T1000 (cell line): ENCODE measurements at regions not wholly inside any gene's neighbourhood (a gene's known extent, or its start where the extent isn't known, plus 50 kb on each side); places are given as distances from the start of the nearest gene placed in this dataset.

ENCODE experiments used
- DNase-seq: peaks from one replicate; lab custom pipeline; 2025; ENCODE audit warnings: mixed read lengths; lab: John Stamatoyannopoulos, UW

DNA sequence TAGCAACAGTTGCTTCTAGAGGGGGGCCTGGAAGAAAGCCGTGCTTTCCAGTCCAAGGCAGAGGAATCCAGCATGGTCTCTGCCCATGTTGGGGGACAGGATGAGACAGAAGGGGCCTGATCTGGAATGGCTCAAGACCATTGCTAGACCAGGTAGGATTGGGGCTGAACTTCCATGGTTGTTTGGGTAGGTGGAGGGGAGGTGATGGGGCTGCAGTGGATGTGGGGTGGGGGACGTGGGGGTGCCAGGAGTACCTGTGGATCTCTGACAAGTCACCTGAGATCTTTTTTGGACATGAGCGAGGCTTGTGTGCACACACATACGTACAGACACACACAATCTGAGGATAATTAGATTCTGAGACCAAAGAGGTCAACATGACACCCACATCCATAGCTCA lies 228.7 kb upstream of the SKOR2 start:
- DNase-seq: no peak

DNA sequence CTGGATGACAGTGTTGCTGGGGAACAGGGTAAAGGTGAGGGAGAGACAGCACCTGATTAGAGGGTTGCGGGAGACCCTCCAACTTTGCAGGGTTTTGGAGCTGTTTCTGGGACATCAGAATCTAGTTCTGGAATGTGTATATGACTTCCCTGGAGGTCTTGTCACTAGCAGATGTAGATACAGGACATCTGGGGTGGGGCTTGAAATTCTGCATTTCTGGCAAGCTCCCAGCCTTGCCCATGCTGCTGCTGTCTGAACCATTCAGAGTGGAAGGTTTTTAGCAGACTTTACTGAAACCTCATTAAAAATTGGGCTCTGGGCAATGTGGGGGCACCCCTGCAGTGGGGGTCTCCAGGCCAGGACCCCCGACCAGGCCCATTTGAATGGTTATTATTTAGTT lies 220.3 kb upstream of the SKOR2 start:
- no peak for DNase-seq

DNA sequence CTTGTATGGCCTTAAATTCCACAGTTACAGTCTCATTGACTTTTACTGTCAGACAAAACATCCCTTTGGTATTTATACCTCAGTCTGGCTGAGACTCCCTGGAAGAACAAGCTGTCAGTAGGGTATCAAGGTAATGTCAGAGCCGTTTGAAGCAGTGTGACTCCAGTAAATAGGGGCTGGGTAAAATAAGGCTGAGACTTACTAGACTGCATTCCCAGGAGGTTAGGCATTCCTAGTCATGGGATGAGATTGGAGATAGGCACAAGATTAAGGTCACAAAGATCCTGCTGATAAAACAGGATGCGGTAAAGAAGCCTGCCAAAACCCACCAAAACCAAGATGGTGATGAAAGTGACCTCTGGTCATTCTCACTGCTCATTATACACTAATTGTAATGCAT lies 219.5 kb upstream of the SKOR2 start:
- DNase-seq: no peak

DNA sequence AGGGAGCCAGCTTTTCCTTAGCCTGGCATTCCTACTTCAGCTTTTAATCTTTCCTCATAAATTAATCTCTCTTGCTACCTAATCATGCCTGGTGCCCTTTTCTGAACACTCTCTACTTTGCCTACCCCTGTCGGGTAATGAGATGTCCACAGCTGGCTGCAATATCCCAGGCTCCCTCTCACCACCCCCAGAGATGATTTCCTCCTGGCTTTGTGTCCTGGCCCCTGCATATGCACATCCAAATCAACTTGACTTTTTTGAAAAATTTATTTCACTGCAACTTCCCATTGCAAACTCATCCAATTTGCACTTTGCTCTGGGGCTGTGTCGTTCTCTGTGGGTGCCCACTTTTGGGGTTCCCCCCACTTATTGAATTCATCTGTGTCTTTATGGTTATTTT lies 218.1 kb upstream of the SKOR2 start:
- no peak for DNase-seq

DNA sequence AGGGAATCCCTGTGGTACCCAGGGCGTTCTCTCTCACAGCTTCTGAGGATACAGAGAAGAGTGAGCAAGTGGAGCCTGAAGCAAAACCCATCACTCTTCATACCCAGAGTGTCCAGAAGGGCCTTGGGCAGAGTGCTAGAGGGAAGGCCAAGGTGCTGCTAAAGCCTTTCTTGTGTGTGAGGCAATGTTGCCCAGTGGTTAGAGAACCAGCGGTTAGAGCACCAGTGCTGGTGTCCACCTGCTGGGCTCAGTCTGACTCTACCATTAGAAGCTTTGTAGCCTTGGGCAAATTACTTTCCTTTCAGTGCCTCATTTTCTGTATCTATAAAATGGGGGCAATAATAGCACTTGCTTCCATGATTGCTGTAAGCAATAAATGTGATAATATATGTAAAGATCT lies 210.5 kb upstream of the SKOR2 start:
- DNase-seq: no peak

DNA sequence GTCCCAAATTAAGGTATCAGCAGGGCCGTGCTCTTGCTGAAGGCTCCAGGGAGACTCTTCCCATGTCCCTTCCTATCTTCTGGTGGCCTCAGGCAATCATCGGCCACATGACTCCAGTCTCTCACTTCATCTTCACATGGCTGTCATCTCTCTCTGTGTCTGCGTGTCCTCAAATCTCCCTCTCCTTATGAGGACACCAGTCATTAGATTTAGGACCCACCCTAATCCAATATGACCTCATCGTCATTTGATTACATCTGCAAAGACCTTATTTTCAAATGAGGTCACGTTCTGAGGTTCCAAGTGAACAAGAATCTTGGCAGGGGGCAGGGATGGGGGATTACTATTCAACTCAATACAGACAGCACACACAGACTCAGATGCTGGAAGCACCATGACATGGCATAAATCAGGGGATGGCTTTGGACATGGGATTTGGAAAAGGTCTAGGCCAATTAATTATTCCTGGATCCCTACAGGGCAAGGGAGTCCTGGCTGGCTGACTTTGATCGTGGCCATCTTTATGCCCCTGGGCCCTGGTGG lies 210.0 kb upstream of the SKOR2 start:
- DNase-seq: no peak

DNA sequence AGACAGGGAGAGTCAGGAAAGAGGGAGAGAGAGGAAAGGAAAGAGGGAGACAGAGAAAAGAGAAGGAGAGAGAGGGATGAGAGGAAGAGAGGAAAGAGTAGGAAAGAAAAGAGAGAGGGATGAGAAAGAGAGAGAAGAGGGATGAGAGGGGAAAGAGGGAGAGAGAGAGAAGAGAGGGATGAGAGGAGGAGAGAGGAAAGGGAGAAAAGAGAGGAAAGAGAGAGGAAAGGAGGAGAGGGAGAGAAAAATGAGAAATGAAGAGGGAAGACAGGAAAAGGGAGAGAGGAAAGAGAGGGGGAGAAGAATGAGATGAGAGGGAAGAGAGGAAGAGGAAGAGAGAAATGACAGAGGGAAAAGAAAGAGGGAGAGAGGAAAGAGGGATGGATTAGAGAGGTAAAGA lies 207.0 kb upstream of the SKOR2 start:
- DNase-seq: no peak

DNA sequence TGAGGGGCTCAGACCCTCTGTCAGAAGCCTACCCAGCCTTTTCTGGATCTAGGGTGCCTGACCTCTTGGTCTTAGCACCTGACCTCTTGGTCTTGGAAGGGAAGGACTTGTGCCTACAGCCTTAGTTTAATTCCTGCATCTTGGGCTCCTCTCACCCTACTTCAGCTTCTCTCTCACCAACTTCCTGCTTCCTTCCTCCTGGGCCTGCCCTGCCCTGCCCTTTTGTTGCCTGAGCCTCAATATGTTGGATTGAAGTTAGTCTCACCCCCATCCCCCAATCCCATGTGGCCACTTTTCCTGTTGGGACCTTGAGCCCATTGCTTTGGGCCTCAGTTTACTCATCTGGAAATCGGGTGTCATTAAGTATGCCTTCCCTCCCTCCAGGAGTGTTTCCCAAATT lies 206.2 kb upstream of the SKOR2 start:
- DNase-seq: no peak

DNA sequence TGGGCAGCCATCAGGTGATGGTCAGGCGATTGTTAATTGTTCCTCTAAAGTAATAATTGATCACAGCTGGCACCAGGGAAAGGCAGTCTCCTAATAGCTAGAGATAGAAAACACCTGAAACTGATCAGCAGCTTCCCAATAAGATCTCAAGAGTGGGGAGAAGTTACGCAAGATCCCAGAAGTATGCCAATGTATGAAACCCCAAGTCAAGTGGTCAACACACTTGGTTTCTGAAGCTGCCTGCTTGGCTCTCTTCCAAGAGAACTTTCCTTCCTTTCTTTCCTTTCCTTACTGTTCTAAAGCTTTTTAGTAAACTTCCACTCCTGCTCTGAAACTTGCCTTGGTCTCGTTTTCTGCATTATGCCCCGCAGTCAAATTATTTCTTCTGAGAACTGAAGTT lies 201.6 kb upstream of the SKOR2 start:
- DNase-seq: no peak

DNA sequence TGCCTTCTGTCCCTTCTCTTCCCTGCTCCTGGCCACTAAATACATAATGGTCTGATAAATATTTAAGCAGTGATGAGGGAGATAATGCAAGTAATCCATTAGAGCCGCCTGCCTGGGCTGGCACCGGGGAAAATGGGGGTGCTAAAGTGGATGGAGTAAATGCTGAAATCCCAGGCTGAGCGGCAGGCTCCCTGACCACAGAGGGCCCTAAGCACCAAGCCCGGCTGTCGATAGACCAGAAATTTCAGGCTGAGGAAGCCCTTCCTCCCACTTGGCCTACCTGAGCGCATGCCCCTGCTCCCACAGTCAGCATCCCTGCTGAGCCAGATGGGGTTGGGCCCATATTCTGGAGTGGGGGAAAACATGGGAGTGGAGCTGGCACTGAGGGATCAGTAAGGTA lies 197.5 kb upstream of the SKOR2 start:
- DNase-seq: no peak

DNA sequence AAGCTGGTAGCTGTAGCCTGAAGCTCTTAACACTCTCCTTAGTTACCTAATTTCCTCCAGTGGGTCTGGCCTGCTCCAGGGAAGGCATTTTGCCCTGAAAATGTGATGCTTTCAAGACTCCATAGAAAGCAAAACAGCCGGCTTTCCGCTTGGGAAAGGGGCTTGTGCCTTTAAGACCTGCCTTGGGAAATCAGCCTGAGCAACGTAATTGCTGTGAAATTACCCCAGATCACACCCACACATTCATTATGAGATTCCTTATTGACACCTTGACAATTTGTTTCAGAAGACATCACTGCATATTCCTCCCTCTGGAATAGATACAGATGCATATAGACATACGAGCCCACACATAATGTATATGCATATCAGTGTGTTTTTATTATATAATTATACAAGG lies 190.5 kb upstream of the SKOR2 start:
- DNase-seq: no peak

DNA sequence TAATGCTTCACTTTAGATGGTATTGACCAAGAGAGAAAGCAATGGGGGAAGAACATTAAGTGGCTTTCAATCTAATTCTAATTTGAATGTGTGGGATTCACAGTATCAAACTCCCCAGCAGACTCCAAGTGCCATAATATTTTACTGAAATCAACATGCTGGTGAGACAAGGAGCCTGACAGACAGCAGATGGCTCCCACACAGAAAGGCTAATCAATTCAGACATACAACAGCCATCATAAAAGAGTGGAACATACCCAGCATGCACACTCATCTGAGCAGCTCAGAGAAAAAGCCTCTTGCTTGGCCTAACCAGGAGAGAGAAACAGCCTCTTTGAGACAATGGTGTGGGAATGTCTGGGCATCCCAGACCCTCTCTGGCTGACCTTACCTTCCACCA lies 186.5 kb upstream of the SKOR2 start:
- no peak for DNase-seq

DNA sequence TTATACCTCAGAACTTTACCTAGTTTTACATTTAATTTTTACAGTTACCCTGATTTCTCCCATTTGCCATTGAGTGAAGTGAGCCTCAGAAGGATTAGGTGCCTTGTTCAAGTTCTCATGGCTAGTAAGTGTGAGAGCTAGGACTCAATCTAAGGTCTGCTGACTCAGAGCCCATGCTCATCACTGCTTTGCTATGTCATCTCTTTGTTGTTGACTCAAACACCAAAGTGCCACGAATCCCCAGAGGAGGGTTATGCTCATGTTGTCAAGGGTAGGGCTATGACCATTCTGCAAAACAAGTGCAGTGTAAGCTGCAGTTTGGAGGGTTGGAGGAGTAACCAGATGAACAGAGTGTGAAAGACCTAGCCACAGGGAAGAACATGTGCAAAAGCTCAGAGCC lies 185.4 kb upstream of the SKOR2 start:
- DNase-seq: no peak

DNA sequence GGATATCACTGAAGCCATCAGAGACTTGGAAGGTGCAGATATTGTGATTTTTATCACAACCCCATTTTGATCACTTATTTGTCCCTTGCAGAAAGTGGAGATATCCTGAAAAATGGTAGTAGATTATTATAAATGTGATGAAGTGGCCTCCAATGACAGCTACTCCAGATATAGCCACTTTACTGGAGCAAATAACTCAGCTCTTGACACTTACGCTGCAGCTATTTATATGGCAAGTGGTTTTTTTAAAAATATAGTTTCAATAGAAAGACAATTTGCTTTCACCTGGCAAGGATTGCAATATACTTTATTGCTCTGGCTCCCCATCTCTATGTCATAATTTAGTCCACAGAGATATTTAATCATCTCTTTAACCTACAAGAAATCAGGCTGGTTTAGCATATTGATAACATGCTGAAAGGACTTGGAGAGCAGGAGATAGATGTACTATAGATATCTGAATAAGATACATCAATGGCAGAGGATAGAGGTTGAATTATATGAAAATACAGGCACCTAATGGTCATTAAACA lies 182.8 kb upstream of the SKOR2 start:
- no peak for DNase-seq

DNA sequence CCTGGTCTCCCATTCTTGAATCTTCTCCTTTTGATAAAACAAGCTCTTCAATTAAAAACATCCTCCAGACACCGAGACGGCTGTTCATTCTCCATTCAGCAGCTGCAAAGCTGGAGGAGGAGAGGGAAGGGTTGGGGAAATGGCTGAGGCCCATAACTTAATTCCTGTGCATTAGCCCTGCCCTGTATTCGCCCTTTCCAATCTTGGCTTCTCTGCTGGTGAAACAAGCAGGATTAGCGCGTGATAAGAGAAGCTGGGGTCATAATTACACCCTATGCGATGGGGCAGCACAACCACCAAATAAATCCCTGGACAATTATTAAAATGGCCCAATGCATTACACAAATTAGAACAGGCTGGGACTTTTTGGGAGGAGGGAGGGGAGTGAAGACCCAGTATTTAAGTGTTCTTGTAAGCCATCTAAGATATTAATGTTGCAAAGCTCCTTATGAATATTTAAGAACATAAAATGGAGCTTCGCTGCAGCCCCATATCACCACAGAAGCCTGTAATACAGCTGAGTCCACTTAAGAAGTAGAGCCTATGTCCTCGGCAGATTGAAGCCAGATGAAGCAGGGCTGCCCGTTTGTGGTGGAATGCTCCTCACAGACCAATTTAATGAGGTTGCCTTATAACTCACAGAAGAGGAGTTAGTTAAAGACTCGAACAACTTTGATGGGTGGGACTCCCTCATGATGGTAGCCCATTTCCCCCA lies 176.6 kb upstream of the SKOR2 start:
- no peak for DNase-seq

DNA sequence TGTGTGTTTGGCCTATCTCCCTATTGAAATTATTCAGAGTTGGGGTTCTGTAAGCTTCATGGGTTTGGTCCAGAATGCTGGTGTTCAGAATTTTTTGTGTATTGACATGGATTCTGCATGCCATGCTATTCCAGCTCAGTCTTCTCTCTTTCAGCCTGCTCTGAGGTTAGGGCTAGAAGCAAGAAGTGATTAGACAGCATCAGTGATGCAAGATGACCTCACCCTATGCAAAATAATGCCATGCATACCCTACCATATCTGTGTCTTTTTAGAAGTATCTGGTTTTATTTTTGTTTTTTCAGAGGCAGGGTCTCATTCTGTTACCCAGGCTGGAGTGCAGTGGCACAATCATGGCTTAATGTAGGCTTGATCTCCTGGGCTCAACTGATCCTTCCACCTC lies 175.6 kb upstream of the SKOR2 start:
- DNase-seq: no peak

DNA sequence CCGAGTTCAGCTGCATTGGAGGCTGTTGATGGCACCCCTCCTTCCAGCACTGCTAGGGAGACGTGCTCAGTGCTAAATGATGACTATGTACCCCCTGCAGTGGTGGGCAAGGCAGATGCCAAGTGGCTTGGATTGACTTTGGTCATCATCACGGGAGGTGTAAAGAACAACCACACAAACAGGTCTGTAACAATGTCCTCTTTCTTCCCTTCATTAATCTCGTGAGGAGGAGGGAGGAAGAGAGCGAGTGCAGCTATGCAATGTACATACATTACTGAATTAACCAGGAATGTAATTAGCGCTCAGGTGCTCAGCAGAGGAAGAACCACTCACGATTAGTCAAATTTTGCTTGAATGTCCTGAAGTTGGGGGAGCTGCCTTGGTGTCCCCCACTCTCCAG lies 173.9 kb upstream of the SKOR2 start:
- DNase-seq: no peak

DNA sequence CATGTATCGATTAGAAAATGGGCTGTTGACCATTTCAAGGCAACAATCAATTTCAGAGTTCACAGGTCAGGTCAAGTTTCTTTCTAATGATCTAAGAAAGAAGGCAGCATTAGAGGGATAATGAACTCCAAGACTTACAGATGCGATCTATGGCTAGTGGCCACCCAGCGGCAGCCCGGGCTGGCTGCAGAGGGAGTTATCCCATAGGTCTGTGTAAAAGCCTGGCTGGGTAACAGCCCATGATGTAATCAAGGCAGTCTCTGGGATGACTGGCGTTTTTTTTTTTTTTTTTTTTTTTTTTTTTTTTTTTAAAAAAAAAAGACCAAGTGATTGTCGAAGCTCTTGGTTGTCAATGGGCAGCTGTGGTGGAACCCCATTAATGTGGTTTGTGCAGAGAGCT lies 171.1 kb upstream of the SKOR2 start:
- no peak for DNase-seq

DNA sequence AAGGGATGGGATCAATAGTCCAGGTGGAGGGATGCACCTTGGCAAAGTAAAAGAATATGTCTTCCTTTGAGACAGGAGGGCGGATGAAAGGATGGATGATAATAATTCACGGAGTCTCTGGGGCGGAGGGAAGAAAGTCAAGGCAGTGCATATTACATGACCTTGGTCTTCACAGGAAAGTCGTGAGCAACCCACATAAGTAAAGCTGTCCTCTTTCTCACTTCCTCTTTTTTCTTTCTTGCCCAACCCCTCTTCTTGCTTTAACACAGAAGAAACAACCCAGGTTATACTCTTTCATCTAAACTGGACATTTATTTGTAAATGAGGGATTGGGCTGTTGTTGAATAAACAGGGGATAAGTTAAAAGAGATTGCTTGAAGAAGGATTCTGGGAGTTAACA lies 168.7 kb upstream of the SKOR2 start:
- no peak for DNase-seq

DNA sequence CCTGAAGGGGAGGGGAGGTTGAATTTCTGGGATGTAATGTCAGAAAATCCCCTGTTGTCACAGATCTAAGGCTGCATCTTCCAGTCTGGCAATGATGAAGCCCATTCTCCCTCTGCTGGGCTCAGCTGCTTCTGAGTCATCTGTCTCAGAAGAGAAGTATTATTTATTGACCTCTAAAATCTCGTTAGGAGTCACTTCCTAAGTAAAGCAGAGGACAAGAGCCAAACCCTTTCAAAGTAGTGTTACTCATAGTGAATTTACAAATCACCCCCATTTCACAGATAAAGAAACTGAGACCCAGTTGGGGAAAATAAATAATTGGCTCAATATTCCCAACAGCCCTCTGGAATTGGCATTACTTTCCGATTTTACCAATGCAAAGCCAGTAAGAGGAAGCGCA lies 167.3 kb upstream of the SKOR2 start:
- no peak for DNase-seq

DNA sequence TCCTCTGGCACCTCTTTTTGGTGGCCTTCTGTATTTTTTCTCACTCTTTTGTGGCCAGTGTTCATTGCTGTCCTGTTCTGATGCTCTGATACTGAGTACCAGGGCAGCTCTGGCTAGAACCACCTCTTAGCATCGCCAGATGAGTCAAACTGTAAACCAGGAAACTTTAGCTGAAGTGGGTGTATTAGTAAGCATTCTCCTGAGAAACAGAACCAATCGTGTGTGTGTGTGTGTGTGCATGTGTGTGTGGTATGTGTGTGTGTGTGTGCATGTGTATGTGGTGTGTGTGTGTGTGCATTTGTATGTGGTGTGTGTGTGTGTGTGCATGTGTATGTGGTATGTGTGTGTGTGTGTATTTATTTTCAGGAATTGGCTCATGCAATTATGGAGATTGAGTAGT lies 166.3 kb upstream of the SKOR2 start:
- DNase-seq: no peak

DNA sequence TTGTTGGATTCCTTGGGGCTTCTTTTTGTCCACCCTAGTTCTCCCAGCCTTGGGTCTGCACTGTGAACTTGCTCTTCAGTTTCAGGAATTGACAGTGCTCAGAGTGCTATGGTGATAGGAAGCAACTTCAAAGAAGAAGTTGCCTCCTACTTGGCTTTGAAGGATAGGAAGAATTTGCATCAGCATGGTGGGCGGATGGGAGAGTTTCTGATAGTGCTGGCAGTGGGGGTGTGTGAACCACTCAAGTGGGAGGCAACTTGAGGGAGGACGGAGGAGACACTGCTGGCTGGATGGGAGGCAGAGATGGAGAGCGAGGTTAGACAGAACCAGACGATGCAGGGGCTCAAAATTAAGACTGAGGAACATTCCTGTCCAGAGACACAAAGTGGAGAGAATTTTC lies 164.4 kb upstream of the SKOR2 start:
- no peak for DNase-seq

DNA sequence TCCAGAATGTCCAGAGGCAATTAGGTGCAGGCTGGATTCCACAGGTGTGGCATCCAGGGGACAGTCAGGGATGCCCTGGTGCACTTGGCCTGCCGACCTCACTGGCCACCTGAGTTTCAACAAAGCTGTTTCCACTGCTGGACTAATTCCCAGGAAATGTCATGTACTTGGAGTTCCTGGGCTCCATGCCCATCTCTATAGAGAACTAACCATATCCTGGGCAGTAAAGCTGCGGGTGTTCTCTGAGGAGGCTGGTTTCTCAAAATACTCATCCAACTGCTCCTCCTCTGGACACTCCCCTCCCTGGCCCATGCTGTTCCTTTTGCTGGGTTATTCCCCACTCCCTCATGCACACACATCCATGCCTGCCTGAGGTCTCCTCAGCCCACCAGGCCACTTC lies 161.9 kb upstream of the SKOR2 start:
- no peak for DNase-seq

DNA sequence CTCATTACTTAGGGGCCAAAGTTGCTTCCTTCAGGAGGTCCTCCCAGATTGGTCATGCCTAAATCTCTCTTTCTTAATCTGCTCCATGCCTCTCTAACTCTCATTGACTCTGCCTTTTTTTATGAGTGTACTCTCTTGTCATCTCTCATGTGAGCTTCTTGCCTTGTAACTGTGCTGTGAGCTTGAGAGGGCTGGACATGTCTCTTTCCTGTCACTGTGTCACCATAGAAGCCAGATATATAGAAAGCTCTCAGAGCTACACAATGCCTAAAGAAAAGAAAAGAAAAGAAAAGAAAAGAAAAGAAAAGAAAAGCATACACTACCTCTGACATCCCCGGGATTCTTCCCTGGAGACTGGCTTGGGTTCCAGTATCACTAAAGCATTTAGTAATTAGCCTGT lies 161.5 kb upstream of the SKOR2 start:
- DNase-seq: no peak
